SK-N-SH (cell line): ENCODE measurements at regions not wholly inside any gene's neighbourhood (a gene's known extent, or its start where the extent isn't known, plus 50 kb on each side); places are given as distances from the start of the nearest gene placed in this dataset.

ENCODE experiments used
- CTCF ChIA-PET: fragments of 300-600, 350-600 bp; formaldehyde crosslinking; extraction: SDS; loops from one replicate; lab custom pipeline; 2021; lab: Yijun Ruan, JAX
- POLR2A ChIA-PET: fragments of 350-600 bp; sonication (Branson Sonifier 250); formaldehyde crosslinking; extraction: SDS; loops from one replicate; lab custom pipeline; 2020; ENCODE audit warnings: antibody characterized with exemption, inconsistent platforms; lab: Yijun Ruan, JAX
- DNase-seq: peaks from one replicate; pipeline ENCODE4 v3.0.0; 2012
- H2AFZ ChIP-seq: fragments of 200-600 bp; sonication (generic); 2 replicates; pipeline ENCODE4 v1.8.1; 2016; ENCODE audit warnings: antibody characterized with exemption, mild to moderate bottlenecking, low read depth
- H3F3A ChIP-seq: fragments of 200-600 bp; sonication (generic); replicated peaks from 2 replicates; pipeline ENCODE3; 2016; ENCODE audit warnings: antibody characterized with exemption, mild to moderate bottlenecking; ENCODE audit not compliant: insufficient read depth
- H3K27ac ChIP-seq, 2 experiments: fragments of 200-500 bp in 1 of 2; fragments of 200-600 bp in 1 of 2; sonication (Bioruptor generic) in 1 of 2; sonication (generic), shearing (Covaris generic) in 1 of 2; 2 replicates each; pipeline versions ENCODE4 v1.5.1 to v1.6.1; 2014 to 2016; ENCODE audit warnings: low read depth in 2 of 2, inconsistent platforms in 1 of 2, low read length in 1 of 2, mild to moderate bottlenecking in 1 of 2, mixed read lengths in 1 of 2
- H3K27me3 ChIP-seq: fragments of 200-600 bp; sonication (generic), shearing (Covaris generic); 2 replicates; pipeline ENCODE4 v1.6.1; 2016; ENCODE audit warnings: mixed run types; ENCODE audit not compliant: insufficient read depth
- H3K36me3 ChIP-seq, 2 experiments: fragments of 200-500 bp in 1 of 2; fragments of 200-600 bp in 1 of 2; sonication (Bioruptor generic) in 1 of 2; sonication (generic) in 1 of 2; replicated peaks in 1 of 2; 2 replicates each; pipeline versions ENCODE3 to v1.5.1; 2014 to 2016; ENCODE audit warnings: low read length in 1 of 2, mild to moderate bottlenecking in 1 of 2; ENCODE audit not compliant: insufficient read depth in 2 of 2, control insufficient read depth in 1 of 2
- H3K4me1 ChIP-seq, 2 experiments: fragments of 200-500 bp in 1 of 2; fragments of 200-600 bp in 1 of 2; sonication (Bioruptor generic) in 1 of 2; sonication (generic), shearing (Covaris generic) in 1 of 2; 2 replicates each; pipeline versions ENCODE4 v1.5.1 to v1.6.1; 2014 to 2016; ENCODE audit warnings: low read depth in 1 of 2, low read length in 1 of 2, mixed run types in 1 of 2; ENCODE audit not compliant: insufficient read depth in 2 of 2, control insufficient read depth in 1 of 2
- H3K4me2 ChIP-seq: fragments of 200-600 bp; sonication (generic), shearing (Covaris generic); 2 replicates; pipeline ENCODE4 v1.6.1; 2017; ENCODE audit warnings: mixed run types
- H3K4me3 ChIP-seq, 2 experiments: fragments of 200-500 bp in 1 of 2; fragments of 200-600 bp in 1 of 2; sonication (Bioruptor generic) in 1 of 2; sonication (generic), shearing (Covaris generic) in 1 of 2; 2 replicates each; pipeline versions ENCODE4 v1.5.1 to v1.8.1; 2014 to 2016; ENCODE audit warnings: low read depth in 2 of 2, inconsistent platforms in 1 of 2, low read length in 1 of 2, mild to moderate bottlenecking in 1 of 2, mixed read lengths in 1 of 2, moderate library complexity in 1 of 2
- H3K79me2 ChIP-seq: fragments of 200-600 bp; sonication (generic); 2 replicates; pipeline ENCODE4 v1.8.1; 2017; ENCODE audit warnings: mild to moderate bottlenecking; ENCODE audit not compliant: insufficient read depth
- H3K9ac ChIP-seq: fragments of 200-600 bp; sonication (generic); 2 replicates; pipeline ENCODE4 v1.6.1; 2017; ENCODE audit warnings: mixed run types
- H3K9me2 ChIP-seq: fragments of 200-600 bp; sonication (generic); 2 replicates; pipeline ENCODE4 v1.6.1; 2017; ENCODE audit warnings: mixed run types
- H3K9me3 ChIP-seq: fragments of 200-600 bp; sonication (generic); 2 replicates; pipeline ENCODE4 v1.6.1; 2017; ENCODE audit warnings: mixed run types, mild to moderate bottlenecking, moderate library complexity
- H4K20me1 ChIP-seq: fragments of 200-600 bp; sonication (generic); 2 replicates; pipeline ENCODE4 v1.6.1; 2017; ENCODE audit warnings: mild to moderate bottlenecking, mixed run types; ENCODE audit not compliant: insufficient read depth
- ELF1 ChIP-seq: IDR thresholded peaks from 2 replicates; pipeline ENCODE4 v1.4.0; 2012
- EP300 ChIP-seq, 2 experiments: IDR thresholded peaks; 2 replicates each; pipeline versions ENCODE4 v1.4.0 to v1.6.1; 2012; ENCODE audit warnings: borderline replicate concordance in 1 of 2, low read depth in 1 of 2, low read length in 1 of 2
- FOSL2 ChIP-seq: IDR thresholded peaks from 2 replicates; pipeline ENCODE4 v1.4.0; 2012; ENCODE audit warnings: low read depth, mild to moderate bottlenecking, moderate library complexity, borderline replicate concordance
- GABPA ChIP-seq: IDR thresholded peaks from 2 replicates; pipeline ENCODE4 v1.4.0; 2012; ENCODE audit warnings: low read depth, mild to moderate bottlenecking
- GATA2 ChIP-seq: sonication (generic); formaldehyde crosslinking; IDR thresholded peaks from 2 replicates; pipeline ENCODE4 v1.5.0; 2020; ENCODE audit warnings: mild to moderate bottlenecking, missing genetic modification reagents
- MXI1 ChIP-seq: IDR thresholded peaks from 2 replicates; pipeline ENCODE4 v1.6.1; 2012; ENCODE audit warnings: mild to moderate bottlenecking, low read depth, low read length, improper control_type of control experiment
- NFIC ChIP-seq: IDR thresholded peaks from 2 replicates; pipeline ENCODE4 v1.4.0; 2012; ENCODE audit warnings: borderline replicate concordance
- RAD21 ChIP-seq: IDR thresholded peaks from 2 replicates; pipeline ENCODE4 v1.6.1; 2012; ENCODE audit warnings: mild to moderate bottlenecking, low read length
- RXRA ChIP-seq: IDR thresholded peaks from 2 replicates; pipeline ENCODE4 v1.4.0; 2012; ENCODE audit warnings: low read depth, mild to moderate bottlenecking, borderline replicate concordance
- YY1 ChIP-seq: IDR thresholded peaks from 2 replicates; pipeline ENCODE4 v1.4.0; 2012; ENCODE audit warnings: low read depth, mild to moderate bottlenecking
- whole genome bisulfite sequencing: methylation state at CpG from one replicate; pipeline ENCODE4 v1.1.6; 2017; ENCODE audit warnings: low lambda C conversion rate; 5-methylcytosine and 5-hydroxymethylcytosine counted together

- H3K79me2 ChIP-seq = no peaks in the 10 kb centered on the region
- no peaks in the 10 kb centered on the region for H3K36me3 ChIP-seq
- no peak overlapping the region for H3K4me2 ChIP-seq
- WGBS = 78% methylated on average over 8 of the region's 22 CpGs
- H2AFZ ChIP-seq = no peak overlapping the region
- no peak for DNase-seq
- no peaks in the 10 kb centered on the region for H3F3A ChIP-seq
- H3K4me3 ChIP-seq = no peak overlapping the region
- H3K4me1 ChIP-seq = no peaks in the 10 kb centered on the region
- no peak for TF ChIP-seq ELF1
- no peak for TF ChIP-seq RAD21
- TF ChIP-seq GABPA = no peak
- TF ChIP-seq MXI1 = no peak
- TF ChIP-seq FOSL2 = no peak
- TF ChIP-seq GATA2 (CRISPR knock-in tag) = no peak
- TF ChIP-seq NFIC = no peak
- no peaks in the 10 kb centered on the region for H3K9me3 ChIP-seq
- no peak overlapping the region for H3K27ac ChIP-seq
- H3K9ac ChIP-seq = no peak overlapping the region
- H4K20me1 ChIP-seq = no peaks in the 10 kb centered on the region
- POLR2A ChIA-PET = no interaction called here
- CTCF ChIA-PET = no interaction called here
- no peaks in the 10 kb centered on the region for H3K9me2 ChIP-seq
- H3K27me3 ChIP-seq = no peaks in the 10 kb centered on the region
Observed at GRCh38 chr1:166343276-166343675, 176.5 kb upstream of the FAM78B start.

GRCh38 chr1:166350490-166350889 lies 183.7 kb upstream of the FAM78B start:
- H3K9me3 ChIP-seq = no peaks in the 10 kb centered on the region
- H3K79me2 ChIP-seq = no peaks in the 10 kb centered on the region
- no peak overlapping the region for H2AFZ ChIP-seq
- no peaks in the 10 kb centered on the region for H3K36me3 ChIP-seq
- no peaks in the 10 kb centered on the region for H4K20me1 ChIP-seq
- no peak overlapping the region for H3K4me3 ChIP-seq
- peaks cover 0 to 3% of the 10 kb centered on the region in 2 experiments; a peak in 1 of 4 replicates for H3K4me1 ChIP-seq
- CTCF ChIA-PET = interaction anchor here (1.6 kb wide), 1 partner anchor 10 kb away, joined by 3 read pairs; no protein-coding TSS in a partner anchor
- no peaks in the 10 kb centered on the region for H3K9me2 ChIP-seq
- 9% methylated on average over 5 of the region's 5 CpGs for WGBS
- DNase-seq = peak; percentile 72
- POLR2A ChIA-PET = no interaction called here
- H3K27me3 ChIP-seq = no peaks in the 10 kb centered on the region
- no peak overlapping the region for H3K4me2 ChIP-seq
- H3F3A ChIP-seq = no peaks in the 10 kb centered on the region
- H3K27ac ChIP-seq = no peak overlapping the region
- TF ChIP-seq RXRA (no peak), GABPA (no peak), GATA2 (CRISPR knock-in tag) (no peak), YY1 (no peak)
- H3K9ac ChIP-seq = no peak overlapping the region

- Histone ChIP-seq H3K4me3 (no peak overlapping the region), H3K36me3 (no peaks in the 10 kb centered on the region), H3K27me3 (no peaks in the 10 kb centered on the region), H3K9me2 (no peaks in the 10 kb centered on the region), H3K4me1 (peaks cover 0 to 3% of the 10 kb centered on the region in 2 experiments; a peak in 1 of 4 replicates), H3K27ac (no peak overlapping the region), H4K20me1 (no peaks in the 10 kb centered on the region), H3K9ac (no peak overlapping the region), H3K9me3 (no peaks in the 10 kb centered on the region), H3F3A (no peaks in the 10 kb centered on the region), H2AFZ (no peak overlapping the region), H3K79me2 (no peaks in the 10 kb centered on the region), H3K4me2 (no peak overlapping the region)
- WGBS = 14% methylated on average over 1 of the region's 1 CpG
- TF ChIP-seq FOSL2 = no peak
- TF ChIP-seq EP300 (IDR thresholded peaks at IDR 0.05; ENCODE audit: borderline replicate concordance in 1 of 2, low read depth in 1 of 2, low read length in 1 of 2) = no peak
- no peak for TF ChIP-seq RXRA
- ChIA-PET CTCF (interaction anchor here (0.9 to 1.3 kb wide), 2 partner anchors 15 to 427 kb away, joined by 3 read pairs; no protein-coding TSS in a partner anchor), POLR2A (no interaction called here)
- no peak for DNase-seq
Observed at GRCh38 chr1:166351676-166352075, 184.9 kb upstream of the FAM78B start.
